Thyroid gland (tissue), 4 donors: ENCODE measurements at regions not wholly inside any gene's neighbourhood (a gene's known extent, or its start where the extent isn't known, plus 50 kb on each side); places are given as distances from the start of the nearest gene placed in this dataset.

Source experiments
- CTCF ChIP-seq, 6 experiments: fragments of 200-600 bp in 3 of 6; fragments of 450-650 bp in 3 of 6; sonication (generic) in 3 of 6; IDR thresholded peaks; one replicate each; pipeline ENCODE4 v1.5.1; 2016 to 2019; ENCODE audit warnings: antibody characterized with exemption in 6 of 6, mild to moderate bottlenecking in 2 of 6, inconsistent platforms in 1 of 6, moderate library complexity in 1 of 6
- POLR2A ChIP-seq, 2 donors: fragments of 450-650 bp; IDR thresholded peaks; one replicate each; pipeline ENCODE4 v1.6.1; 2017; ENCODE audit warnings: antibody characterized with exemption in 2 of 2, mild to moderate bottlenecking in 2 of 2, moderate library complexity in 1 of 2

DNA sequence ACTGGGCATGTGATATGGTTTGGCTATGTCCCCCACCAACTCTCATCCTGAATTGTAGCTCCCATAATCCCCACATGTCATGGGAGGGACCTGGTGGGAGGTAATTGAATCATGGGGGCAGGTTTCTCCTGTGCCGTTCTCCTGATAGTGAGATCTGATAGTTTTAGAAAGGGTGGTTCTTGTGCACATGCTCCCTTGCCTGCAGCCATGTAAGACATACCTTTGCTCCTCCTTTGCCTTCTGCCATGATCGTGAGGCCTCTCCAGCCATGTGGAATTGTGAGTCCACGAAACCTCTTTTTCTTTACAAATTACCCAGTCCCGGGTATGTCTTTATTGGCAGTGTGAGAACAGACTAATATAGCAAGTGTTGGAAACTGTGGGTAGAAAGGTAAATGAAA lies 99.5 kb upstream of the HMCN1 start:
- TF ChIP-seq POLR2A (IDR thresholded peaks at IDR 0.05) (no peak), CTCF (IDR thresholded peaks at IDR 0.05) (no peak)
